GM23338 (cell line): ENCODE measurements at regions not wholly inside any gene's neighbourhood (a gene's known extent, or its start where the extent isn't known, plus 50 kb on each side); places are given as distances from the start of the nearest gene placed in this dataset.

Experiments
- CTCF ChIP-seq, 2 experiments: fragments of 200-600 bp in 1 of 2; sonication (generic) in 1 of 2; conservative IDR thresholded peaks; 2 replicates each; pipeline versions ENCODE4 v1.5.1 to v1.6.1; 2016 to 2017; ENCODE audit warnings: antibody characterized with exemption in 2 of 2, low read depth in 2 of 2, mild to moderate bottlenecking in 2 of 2, moderate library complexity in 1 of 2
- EZH2phosphoT487 ChIP-seq: fragments of 200-600 bp; sonication (generic); IDR thresholded peaks from one replicate; pipeline ENCODE4 v1.8.1; 2018; ENCODE audit warnings: antibody characterized with exemption; ENCODE audit not compliant: unreplicated experiment
- POLR2AphosphoS5 ChIP-seq: IDR thresholded peaks from 2 replicates; pipeline ENCODE4 v1.6.1; 2016; ENCODE audit warnings: antibody characterized with exemption, low read depth

- TF ChIP-seq CTCF (conservative IDR thresholded peaks at IDR 0.05; ENCODE audit: low read depth in 2 of 2) (no peak), EZH2phosphoT487 (no peak), POLR2AphosphoS5 (no peak)
Observed at GRCh38 chr11:91749251-91749650, 475.4 kb upstream of the FAT3 start.
